ENCODE measurements at regions not wholly inside any gene's neighbourhood (a gene's known extent, or its start where the extent isn't known, plus 50 kb on each side); places are given as distances from the start of the nearest gene placed in this dataset.

GRCh38 chr13:78309497-78310180 lies 293.7 kb downstream of the POU4F1 start:
- Mint-ChIP-seq H3K4me3 (no peak overlapping the region), H3K9me3 (ENCODE audit: insufficient read depth) (no peaks in the 10 kb centered on the region), H3K27ac (no peak overlapping the region), H3K4me1 (no peaks in the 10 kb centered on the region), H3K27me3 (no peaks in the 10 kb centered on the region)
- no peaks in the 10 kb centered on the region for H3K36me3 ChIP-seq (replicated peaks in 1 of 2; ENCODE audit: control extremely low read depth in 1 of 2, control insufficient read depth in 1 of 2, extremely low read depth in 1 of 2, insufficient read depth in 2 of 2, low read length in 1 of 2)
- DNase-seq (no peak), ATAC-seq (ENCODE audit: low read depth) (no peak)
- no peak overlapping the region for H3K27ac ChIP-seq (ENCODE audit: low read length in 2 of 2)
- no peaks in the 10 kb centered on the region for H4K20me1 ChIP-seq (ENCODE audit: control insufficient read depth, insufficient read depth, low read length, poor library complexity, severe bottlenecking)
- 100% methylated on average over 2 of the region's 4 CpGs for WGBS (ENCODE audit: insufficient coverage)
- no peaks in the 10 kb centered on the region for H3K9me3 ChIP-seq (ENCODE audit: control extremely low read depth in 1 of 3, control insufficient read depth in 2 of 3, insufficient read depth in 1 of 3, low read length in 2 of 3)
- POLR2A ChIA-PET = no interaction called here
- H3K4me1 ChIP-seq (ENCODE audit: control insufficient read depth in 2 of 2, insufficient read depth in 2 of 2, low read length in 2 of 2) = no peaks in the 10 kb centered on the region
- CTCF ChIA-PET = no interaction called here
- TF ChIP-seq EZH2 (IDR thresholded peaks at IDR 0.05; ENCODE audit: borderline replicate concordance, insufficient read depth, low read depth, low read length, poor library complexity, severe bottlenecking) (no peak), CTCF (IDR thresholded peaks at IDR 0.05) (no peak)
- no peaks in the 10 kb centered on the region for H3K79me2 ChIP-seq (ENCODE audit: control insufficient read depth, insufficient read depth, low read length)
- no peaks in the 10 kb centered on the region for H3K27me3 ChIP-seq (replicated peaks in 1 of 4; ENCODE audit: control extremely low read depth in 1 of 4, control insufficient read depth in 3 of 4, insufficient read depth in 4 of 4, low read length in 3 of 4)
- no peak overlapping the region for H3K9ac ChIP-seq (ENCODE audit: low read length)
- intact Hi-C loops (cut with micrococcal nuclease) = no loop called here
- H3K4me3 ChIP-seq (ENCODE audit: control extremely low read depth in 1 of 5, extremely low read depth in 1 of 5, insufficient read depth in 1 of 5, low read depth in 2 of 5, low read length in 4 of 5) = no peak overlapping the region
- H2AFZ ChIP-seq (ENCODE audit: insufficient read depth, low read depth, low read length, poor library complexity, severe bottlenecking) = no peak overlapping the region
- H3K4me2 ChIP-seq (replicated peaks; ENCODE audit: low read depth, low read length, poor library complexity, severe bottlenecking) = no peak overlapping the region

GRCh38 chr13:78306519-78307206 lies 296.7 kb downstream of the POU4F1 start:
- no peak overlapping the region for H3K27ac Mint-ChIP-seq
- no peak overlapping the region for H3K4me3 Mint-ChIP-seq
- ATAC-seq (ENCODE audit: low read depth) = no peak

More at GRCh38 chr13:78306519-78307206, 296.7 kb downstream of the POU4F1 start:
- POLR2A ChIA-PET = no interaction called here
- Mint-ChIP-seq H3K27me3 (no peaks in the 10 kb centered on the region), H3K9me3 (ENCODE audit: insufficient read depth) (no peaks in the 10 kb centered on the region), H3K4me1 (no peaks in the 10 kb centered on the region)
- H3K27ac ChIP-seq (ENCODE audit: low read length in 2 of 2) = no peak overlapping the region
- no peaks in the 10 kb centered on the region for H3K27me3 ChIP-seq (replicated peaks in 1 of 4; ENCODE audit: control extremely low read depth in 1 of 4, control insufficient read depth in 3 of 4, insufficient read depth in 4 of 4, low read length in 3 of 4)
- WGBS (ENCODE audit: insufficient coverage) = no CpG with 5 or more reads among the region's 3 CpGs
- H3K79me2 ChIP-seq (ENCODE audit: control insufficient read depth, insufficient read depth, low read length) = no peaks in the 10 kb centered on the region
- H3K9me3 ChIP-seq (ENCODE audit: control extremely low read depth in 1 of 3, control insufficient read depth in 2 of 3, insufficient read depth in 1 of 3, low read length in 2 of 3) = no peaks in the 10 kb centered on the region
- intact Hi-C loops (cut with micrococcal nuclease) = no loop called here
- H3K4me3 ChIP-seq (ENCODE audit: control extremely low read depth in 1 of 5, extremely low read depth in 1 of 5, insufficient read depth in 1 of 5, low read depth in 2 of 5, low read length in 4 of 5) = no peak overlapping the region
- H3K9ac ChIP-seq (ENCODE audit: low read length) = no peak overlapping the region
- H3K4me1 ChIP-seq (ENCODE audit: control insufficient read depth in 2 of 2, insufficient read depth in 2 of 2, low read length in 2 of 2) = no peaks in the 10 kb centered on the region
- CTCF ChIA-PET = no interaction called here
- no peak for TF ChIP-seq EZH2 (IDR thresholded peaks at IDR 0.05; ENCODE audit: borderline replicate concordance, insufficient read depth, low read depth, low read length, poor library complexity, severe bottlenecking)
- TF ChIP-seq CTCF (IDR thresholded peaks at IDR 0.05) = no peak
- no peak overlapping the region for H2AFZ ChIP-seq (ENCODE audit: insufficient read depth, low read depth, low read length, poor library complexity, severe bottlenecking)
- no peaks in the 10 kb centered on the region for H3K36me3 ChIP-seq (replicated peaks in 1 of 2; ENCODE audit: control extremely low read depth in 1 of 2, control insufficient read depth in 1 of 2, extremely low read depth in 1 of 2, insufficient read depth in 2 of 2, low read length in 1 of 2)
- H4K20me1 ChIP-seq (ENCODE audit: control insufficient read depth, insufficient read depth, low read length, poor library complexity, severe bottlenecking) = no peaks in the 10 kb centered on the region
- no peak for DNase-seq
- no peak overlapping the region for H3K4me2 ChIP-seq (replicated peaks; ENCODE audit: low read depth, low read length, poor library complexity, severe bottlenecking)

Measured in B cell (primary cell).